ENCODE measurements at regions not wholly inside any gene's neighbourhood (a gene's known extent, or its start where the extent isn't known, plus 50 kb on each side); places are given as distances from the start of the nearest gene placed in this dataset.

GRCh38 chr2:35081001-35081621 lies 1274.5 kb upstream of the CRIM1 start:
- no peaks in the 10 kb centered on the region for H3K9me3 ChIP-seq
- WGBS, 2 donors = 67 to 70% methylated on average over 1 of the region's 1 CpG
- no peaks in the 10 kb centered on the region for H3K4me1 ChIP-seq
- intact Hi-C loops (cut with DNase I) = no loop called here
- DNase-seq = no peak
- H3K36me3 ChIP-seq = no peaks in the 10 kb centered on the region
- TF ChIP-seq CTCF (IDR thresholded peaks at IDR 0.05) = no peak
- no peaks in the 10 kb centered on the region for H3K27me3 ChIP-seq
- no peak overlapping the region for H3K27ac ChIP-seq
- no peak for ATAC-seq
- H3K4me3 ChIP-seq = no peak overlapping the region

GRCh38 chr2:35080231-35080910 lies 1275.2 kb upstream of the CRIM1 start:
- H3K4me3 ChIP-seq = no peak overlapping the region
- H3K36me3 ChIP-seq = no peaks in the 10 kb centered on the region
- no peaks in the 10 kb centered on the region for H3K27me3 ChIP-seq
- TF ChIP-seq CTCF (IDR thresholded peaks at IDR 0.05) = no peak
- ATAC-seq = no peak
- intact Hi-C loops (cut with DNase I) = no loop called here
- 62 to 73% methylated on average over 5 of the region's 5 CpGs for WGBS, 2 donors
- no peak overlapping the region for H3K27ac ChIP-seq
- H3K9me3 ChIP-seq = no peaks in the 10 kb centered on the region
- no peaks in the 10 kb centered on the region for H3K4me1 ChIP-seq
- no peak for DNase-seq

GRCh38 chr2:35067420-35067819 lies 1288.2 kb upstream of the CRIM1 start:
- Histone ChIP-seq H3K9me3 (peaks cover 0 to 48% (median 3%) of the 10 kb centered on the region in 11 donors), H3K4me3 (no peak overlapping the region), H3K27me3 (no peaks in the 10 kb centered on the region), H3K4me1 (no peaks in the 10 kb centered on the region), H3K36me3 (no peaks in the 10 kb centered on the region), H3K27ac (no peak overlapping the region)
- TF ChIP-seq CTCF (IDR thresholded peaks at IDR 0.05) = no peak
- intact Hi-C loops (cut with DNase I) = no loop called here
- ATAC-seq (no peak), DNase-seq (no peak)
- 67 to 72% methylated on average over 1 of the region's 1 CpG for WGBS, 2 donors

- intact Hi-C loops (cut with DNase I) = no loop called here
- DNase-seq = no peak
- Histone ChIP-seq H3K4me3 (no peak overlapping the region), H3K4me1 (no peaks in the 10 kb centered on the region), H3K27me3 (no peaks in the 10 kb centered on the region), H3K9me3 (peaks cover 0 to 20% (median 0%) of the 10 kb centered on the region in 11 donors), H3K36me3 (no peaks in the 10 kb centered on the region), H3K27ac (no peak overlapping the region)
- no peak for TF ChIP-seq CTCF (IDR thresholded peaks at IDR 0.05)
- ATAC-seq = no peak
- 85 to 87% methylated on average over 5 of the region's 5 CpGs for WGBS, 2 donors
Observed at GRCh38 chr2:35063836-35064235, 1291.7 kb upstream of the CRIM1 start.

All from heart right ventricle (tissue), 16 donors.